OCI-LY7 (cell line): ENCODE measurements at regions not wholly inside any gene's neighbourhood (a gene's known extent, or its start where the extent isn't known, plus 50 kb on each side); places are given as distances from the start of the nearest gene placed in this dataset.

ENCODE experiments used
- EZH2phosphoT487 ChIP-seq: fragments of 200-600 bp; sonication (generic); IDR thresholded peaks from 2 replicates; pipeline ENCODE4 v1.6.1; 2018; ENCODE audit warnings: low read depth, borderline replicate concordance, mild to moderate bottlenecking, mixed run types, antibody characterized with exemption, low read length, moderate library complexity, mixed read lengths
- TF ChIP-seq, protein P1 (sequence below): fragments of 200-600 bp; sonication (generic); conservative IDR thresholded peaks from 2 replicates; pipeline ENCODE4 v1.5.1; 2014; ENCODE audit warnings: mild to moderate bottlenecking, antibody characterized with exemption, low read length, moderate library complexity, mixed read lengths

DNA sequence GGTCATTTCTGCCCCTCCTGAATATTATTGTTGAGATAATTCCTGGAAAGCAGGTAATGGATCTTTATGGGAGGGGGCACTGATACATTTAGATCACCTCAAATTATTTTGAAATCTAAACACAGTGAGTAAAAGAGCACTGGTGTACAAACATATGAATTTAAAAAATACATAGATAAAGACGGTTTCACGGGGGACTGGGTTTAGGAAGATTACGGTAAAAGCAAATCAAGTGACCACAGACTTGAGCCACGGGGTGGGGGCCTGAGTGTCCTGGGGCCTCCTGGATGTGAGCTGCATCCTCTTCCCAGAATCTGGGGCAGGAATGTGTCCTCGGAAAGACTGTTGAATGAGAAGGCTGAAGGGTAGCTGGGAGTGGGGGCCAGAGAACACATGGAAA is 219.1 kb upstream of the KLF6 start:
- TF ChIP-seq, protein P1, sequence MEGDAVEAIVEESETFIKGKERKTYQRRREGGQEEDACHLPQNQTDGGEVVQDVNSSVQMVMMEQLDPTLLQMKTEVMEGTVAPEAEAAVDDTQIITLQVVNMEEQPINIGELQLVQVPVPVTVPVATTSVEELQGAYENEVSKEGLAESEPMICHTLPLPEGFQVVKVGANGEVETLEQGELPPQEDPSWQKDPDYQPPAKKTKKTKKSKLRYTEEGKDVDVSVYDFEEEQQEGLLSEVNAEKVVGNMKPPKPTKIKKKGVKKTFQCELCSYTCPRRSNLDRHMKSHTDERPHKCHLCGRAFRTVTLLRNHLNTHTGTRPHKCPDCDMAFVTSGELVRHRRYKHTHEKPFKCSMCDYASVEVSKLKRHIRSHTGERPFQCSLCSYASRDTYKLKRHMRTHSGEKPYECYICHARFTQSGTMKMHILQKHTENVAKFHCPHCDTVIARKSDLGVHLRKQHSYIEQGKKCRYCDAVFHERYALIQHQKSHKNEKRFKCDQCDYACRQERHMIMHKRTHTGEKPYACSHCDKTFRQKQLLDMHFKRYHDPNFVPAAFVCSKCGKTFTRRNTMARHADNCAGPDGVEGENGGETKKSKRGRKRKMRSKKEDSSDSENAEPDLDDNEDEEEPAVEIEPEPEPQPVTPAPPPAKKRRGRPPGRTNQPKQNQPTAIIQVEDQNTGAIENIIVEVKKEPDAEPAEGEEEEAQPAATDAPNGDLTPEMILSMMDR, result no peak
- no peak for TF ChIP-seq EZH2phosphoT487
